ENCODE measurements at regions not wholly inside any gene's neighbourhood (a gene's known extent, or its start where the extent isn't known, plus 50 kb on each side); places are given as distances from the start of the nearest gene placed in this dataset.

- H3K27me3 ChIP-seq = no peaks in the 10 kb centered on the region
- DNase-seq = no peak
- H3K9me3 ChIP-seq = no peaks in the 10 kb centered on the region; the same call in 1 of the 2 replicates
- no peak overlapping the region for H3K4me3 ChIP-seq (ENCODE audit: low read depth, low read length)
- no peaks in the 10 kb centered on the region for H3K36me3 ChIP-seq
- H3K4me1 ChIP-seq = no peaks in the 10 kb centered on the region
- TF ChIP-seq, protein P1, sequence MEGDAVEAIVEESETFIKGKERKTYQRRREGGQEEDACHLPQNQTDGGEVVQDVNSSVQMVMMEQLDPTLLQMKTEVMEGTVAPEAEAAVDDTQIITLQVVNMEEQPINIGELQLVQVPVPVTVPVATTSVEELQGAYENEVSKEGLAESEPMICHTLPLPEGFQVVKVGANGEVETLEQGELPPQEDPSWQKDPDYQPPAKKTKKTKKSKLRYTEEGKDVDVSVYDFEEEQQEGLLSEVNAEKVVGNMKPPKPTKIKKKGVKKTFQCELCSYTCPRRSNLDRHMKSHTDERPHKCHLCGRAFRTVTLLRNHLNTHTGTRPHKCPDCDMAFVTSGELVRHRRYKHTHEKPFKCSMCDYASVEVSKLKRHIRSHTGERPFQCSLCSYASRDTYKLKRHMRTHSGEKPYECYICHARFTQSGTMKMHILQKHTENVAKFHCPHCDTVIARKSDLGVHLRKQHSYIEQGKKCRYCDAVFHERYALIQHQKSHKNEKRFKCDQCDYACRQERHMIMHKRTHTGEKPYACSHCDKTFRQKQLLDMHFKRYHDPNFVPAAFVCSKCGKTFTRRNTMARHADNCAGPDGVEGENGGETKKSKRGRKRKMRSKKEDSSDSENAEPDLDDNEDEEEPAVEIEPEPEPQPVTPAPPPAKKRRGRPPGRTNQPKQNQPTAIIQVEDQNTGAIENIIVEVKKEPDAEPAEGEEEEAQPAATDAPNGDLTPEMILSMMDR (IDR thresholded peaks at IDR 0.05; ENCODE audit: low read depth, low read length) = no peak
Measured at GRCh38 chr11:69232821-69233743, 60.9 kb upstream of the MYEOV start.

GRCh38 chr11:69233744-69234570 lies 60.0 kb upstream of the MYEOV start:
- Histone ChIP-seq H3K4me1 (0 out of 2 replicates have a peak, but pooled peaks cover 2% of the 10 kb centered on the region), H3K9me3 (no peaks in the 10 kb centered on the region; the same call in 1 of the 2 replicates), H3K36me3 (no peaks in the 10 kb centered on the region), H3K27me3 (no peaks in the 10 kb centered on the region), H3K4me3 (ENCODE audit: low read depth, low read length) (no peak overlapping the region)
- no peak for DNase-seq
- TF ChIP-seq, protein P1 (IDR thresholded peaks at IDR 0.05; ENCODE audit: low read depth, low read length) = no peak

DNA sequence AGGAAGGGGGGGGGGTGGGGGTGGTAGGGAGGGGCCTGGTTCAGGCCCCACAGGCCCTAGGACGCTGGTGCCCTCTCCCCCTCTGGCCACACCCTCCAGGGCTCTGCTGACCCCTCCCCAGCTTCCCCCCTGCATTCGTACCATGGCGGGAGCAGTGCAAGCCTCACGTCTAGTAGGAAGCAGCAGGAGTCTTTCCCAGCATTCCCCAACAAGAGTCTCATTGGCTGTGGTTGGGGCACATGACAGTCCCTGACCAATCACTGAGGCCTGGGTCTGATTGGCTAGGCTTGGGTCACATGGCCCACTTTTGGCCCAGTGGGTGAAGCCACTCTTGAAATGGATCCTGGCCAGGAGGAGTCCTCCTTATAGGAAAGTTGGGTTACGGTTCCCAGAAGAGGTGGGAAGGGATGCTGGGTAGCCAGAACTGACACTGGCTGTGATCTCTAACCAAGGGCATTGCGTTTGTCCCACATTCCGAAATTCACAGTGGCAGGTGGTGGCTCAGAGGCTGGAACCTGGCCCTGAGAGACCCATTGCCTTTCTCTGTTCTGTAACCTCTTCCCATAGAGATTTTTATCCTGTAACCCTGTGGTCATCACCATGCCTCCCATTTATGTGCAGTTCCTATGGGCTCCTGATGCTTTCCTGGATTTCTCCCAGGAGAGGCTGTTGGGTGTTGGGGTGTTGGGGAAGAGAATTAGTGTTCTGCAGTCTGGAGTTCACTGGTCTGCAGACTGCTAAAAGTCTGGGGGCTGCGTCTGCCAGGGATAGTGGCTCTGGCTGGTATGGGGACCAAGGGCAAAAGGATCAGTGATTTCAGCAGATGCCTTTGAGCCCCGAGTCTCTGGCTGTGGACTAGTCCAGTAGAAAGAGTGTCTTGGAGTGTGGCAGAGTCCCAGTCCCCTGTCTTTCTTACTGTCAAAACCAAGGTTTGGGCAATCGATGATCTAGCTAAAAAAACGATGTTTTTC lies 58.9 kb upstream of the MYEOV start:
- DNase-seq = no peak
- 0 out of 2 replicates have a peak, but pooled peaks cover 2% of the 10 kb centered on the region for H3K4me1 ChIP-seq
- no peaks in the 10 kb centered on the region for H3K36me3 ChIP-seq
- H3K27me3 ChIP-seq = no peaks in the 10 kb centered on the region
- TF ChIP-seq, protein P1 (IDR thresholded peaks at IDR 0.05; ENCODE audit: low read depth, low read length) = no peak
- H3K4me3 ChIP-seq (ENCODE audit: low read depth, low read length) = no peak overlapping the region
- no peaks in the 10 kb centered on the region; the same call in 1 of the 2 replicates for H3K9me3 ChIP-seq

- no peak overlapping the region for H3K4me3 ChIP-seq (ENCODE audit: low read depth, low read length)
- TF ChIP-seq, protein P1 (IDR thresholded peaks at IDR 0.05; ENCODE audit: low read depth, low read length) = no peak
- H3K27me3 ChIP-seq = no peaks in the 10 kb centered on the region
- no peaks in the 10 kb centered on the region for H3K9me3 ChIP-seq
- 0 out of 2 replicates have a peak, but pooled peaks cover 2% of the 10 kb centered on the region for H3K4me1 ChIP-seq
- no peaks in the 10 kb centered on the region for H3K36me3 ChIP-seq
- no peak for DNase-seq
Measured at GRCh38 chr11:69238573-69239351, 55.2 kb upstream of the MYEOV start.

DNA sequence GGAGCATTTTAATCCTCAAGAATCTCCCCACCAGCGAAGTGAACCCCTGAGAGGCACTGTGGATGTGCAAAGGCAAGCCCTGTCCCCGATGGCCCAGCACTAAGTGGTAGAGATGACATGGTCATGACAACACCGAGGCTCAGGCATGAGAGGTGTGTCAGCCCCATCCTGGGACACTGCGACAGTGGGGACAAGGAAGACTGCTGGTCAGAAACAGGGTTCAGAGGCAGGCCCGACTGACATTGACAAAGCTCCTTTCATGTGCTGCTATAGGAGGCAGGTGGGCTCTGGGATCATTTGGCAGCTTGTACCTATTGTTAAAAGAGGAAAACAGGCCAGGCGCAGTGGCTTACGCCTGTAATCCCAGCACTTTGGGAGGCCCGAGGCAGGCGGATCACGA lies 54.3 kb upstream of the MYEOV start:
- no peaks in the 10 kb centered on the region for H3K9me3 ChIP-seq
- DNase-seq = no peak
- no peaks in the 10 kb centered on the region for H3K27me3 ChIP-seq
- 0 out of 2 replicates have a peak, but pooled peaks cover 2% of the 10 kb centered on the region for H3K4me1 ChIP-seq
- H3K4me3 ChIP-seq (ENCODE audit: low read depth, low read length) = no peak overlapping the region
- H3K36me3 ChIP-seq = no peaks in the 10 kb centered on the region
- TF ChIP-seq, protein P1 (IDR thresholded peaks at IDR 0.05; ENCODE audit: low read depth, low read length) = no peak

Measured in BE2C (cell line).